Left colon (tissue), 2 donors: ENCODE measurements at regions not wholly inside any gene's neighbourhood (a gene's known extent, or its start where the extent isn't known, plus 50 kb on each side); places are given as distances from the start of the nearest gene placed in this dataset.

Source experiments
- ATAC-seq: fragments of 200-7000 bp; cut with Tn5 transposase; one replicate; pipeline ENCODE4 v1.9.1; 2020; ENCODE audit warnings: mild to moderate bottlenecking, moderate library complexity
- DNase-seq, 2 donors: peaks; one replicate each; pipeline ENCODE4 v3.0.0-alpha.2; 2020
- intact Hi-C, 2 donors: fragments of 100-400 bp; cut with DNase I in 1 of 2; cut with micrococcal nuclease in 1 of 2; formaldehyde crosslinking; loops; one replicate each; pipeline versions ENCODE4 v1.11.2 to v1.14.0; 2022; cut with DNase I, micrococcal nuclease
- donor health status: DM: no; HTN: no; CAD: no.
- donor health status: DM: yes; HTN: yes; CAD: no.

- intact Hi-C loops = no loop called here
- DNase-seq (no peak), ATAC-seq (no peak)
Measured at GRCh38 chr6:25057111-25057905, 121.5 kb upstream of the RIPOR2 start.

DNA sequence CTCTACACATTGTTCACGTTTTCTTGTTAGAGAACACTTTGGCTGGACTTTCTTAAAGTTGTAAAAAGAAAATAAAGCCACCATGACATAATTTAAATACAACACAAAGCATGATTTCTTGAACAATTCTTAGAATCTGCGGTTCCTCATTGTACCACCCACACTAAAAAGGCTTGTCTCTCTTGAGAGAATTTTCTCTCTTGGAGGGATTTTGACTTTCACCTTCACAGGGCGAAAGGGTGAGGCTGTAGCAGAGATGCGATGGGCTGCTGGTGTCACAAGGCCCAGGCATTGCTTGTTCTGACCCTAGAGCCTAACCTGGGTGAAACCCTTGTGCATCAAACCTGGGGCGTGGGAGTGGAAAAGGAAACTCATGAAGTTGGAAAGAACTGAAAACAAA is 122.7 kb upstream of the RIPOR2 start:
- DNase-seq = no peak
- intact Hi-C loops = no loop called here
- no peak for ATAC-seq

DNA sequence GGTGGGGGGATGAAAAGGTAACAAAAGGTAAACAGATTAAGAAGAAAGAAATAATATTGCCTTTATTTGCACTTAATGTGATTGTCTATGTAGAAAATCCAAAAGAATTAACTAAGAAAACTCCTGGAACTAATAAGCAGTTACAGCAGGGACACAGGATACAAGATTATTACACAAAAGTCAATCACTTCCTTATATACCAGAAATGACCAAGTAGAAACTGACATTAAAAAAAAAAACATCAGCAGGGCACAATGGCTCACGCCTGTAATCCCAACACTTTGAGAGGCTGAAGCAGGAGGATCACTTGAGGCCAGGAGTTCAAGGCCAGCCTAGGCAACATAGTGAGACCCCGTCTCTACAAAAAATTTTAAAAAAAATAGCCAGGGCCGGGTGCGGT is 123.2 kb upstream of the RIPOR2 start:
- no peak for ATAC-seq
- intact Hi-C loops = no loop called here
- DNase-seq = no peak

DNA sequence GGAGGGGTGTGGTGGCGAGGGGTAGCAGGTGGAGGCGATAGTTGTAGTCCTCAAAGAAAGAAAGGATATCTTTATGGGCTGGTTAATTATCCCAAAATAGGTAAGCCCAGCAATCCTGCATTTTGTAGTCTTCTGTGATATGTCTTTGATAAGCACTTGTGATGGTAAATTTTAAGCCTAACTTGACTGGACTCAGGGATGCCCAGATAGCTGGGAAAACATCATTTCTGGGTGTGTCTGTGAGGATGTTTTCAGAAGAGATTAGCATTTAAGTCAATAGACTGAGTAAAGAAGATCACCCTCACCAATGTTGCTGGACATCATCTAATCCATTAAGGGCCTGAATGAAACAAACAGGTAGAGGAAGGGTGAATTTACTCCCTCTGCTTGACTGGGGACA is 124.8 kb upstream of the RIPOR2 start:
- intact Hi-C loops = no loop called here
- ATAC-seq (no peak), DNase-seq (no peak)

GRCh38 chr6:25061289-25061936 is 125.7 kb upstream of the RIPOR2 start:
- DNase-seq = no peak
- intact Hi-C loops = no loop called here

DNA sequence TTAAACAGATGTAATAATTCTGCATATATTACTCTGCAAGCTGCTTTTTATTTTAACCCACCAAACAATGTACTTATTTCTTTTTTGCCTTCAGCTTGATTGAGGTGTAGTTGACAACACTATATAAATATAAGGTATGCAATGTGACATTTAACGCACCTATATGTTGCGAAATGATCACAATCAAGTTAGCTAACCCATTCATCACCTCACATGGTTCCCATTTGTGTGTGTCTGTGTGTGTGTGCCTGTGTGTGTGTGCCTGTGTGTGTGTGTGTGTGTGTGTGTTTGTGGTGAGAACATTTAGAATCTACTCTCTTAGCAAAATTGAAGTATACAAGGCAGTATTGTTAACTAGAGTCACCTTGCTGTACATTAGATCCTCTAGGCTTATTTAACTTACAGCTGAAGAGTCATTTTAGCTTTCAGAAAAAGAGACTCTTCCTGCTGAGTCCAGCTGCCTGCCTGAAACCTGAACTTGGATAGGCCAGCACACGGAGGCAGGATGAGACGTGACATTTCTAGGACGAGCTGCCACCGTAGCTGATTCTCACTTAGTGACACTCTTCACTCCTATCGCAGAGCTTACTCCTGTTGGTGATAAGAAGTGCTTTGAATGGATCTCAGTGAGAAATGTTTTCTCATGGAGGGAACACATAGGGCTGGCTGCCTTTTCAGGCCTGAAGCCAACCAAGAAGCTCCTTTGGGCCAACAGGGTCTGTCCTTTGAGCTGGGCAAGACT is 126.5 kb upstream of the RIPOR2 start:
- no peak for DNase-seq
- ATAC-seq = no peak
- intact Hi-C loops = no loop called here

More at GRCh38 chr6:25061289-25061936, 125.7 kb upstream of the RIPOR2 start:
- no peak for ATAC-seq

DNA sequence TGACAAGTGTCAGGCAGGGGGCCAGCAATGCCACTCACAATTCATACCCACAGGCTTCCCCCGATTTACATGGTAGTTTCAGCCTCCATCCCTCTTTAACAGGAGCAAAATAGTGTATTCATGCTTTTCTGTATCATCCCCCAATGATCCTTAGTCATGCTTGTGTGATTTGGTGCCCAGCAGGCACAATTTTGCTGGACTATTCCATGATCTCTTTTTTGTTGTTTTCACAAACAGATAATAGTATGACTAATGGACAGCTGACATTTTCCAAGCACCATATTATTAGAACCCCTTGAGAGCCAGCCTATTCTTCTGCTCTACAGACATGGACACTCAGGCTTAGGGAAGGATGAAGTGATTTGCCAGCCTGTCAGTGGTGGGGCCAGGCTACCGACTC is 128.2 kb upstream of the RIPOR2 start:
- intact Hi-C loops = no loop called here
- DNase-seq = no peak
- no peak for ATAC-seq

- ATAC-seq (no peak), DNase-seq (no peak)
- intact Hi-C loops = no loop called here
Measured at GRCh38 chr6:25065666-25066065, 129.9 kb upstream of the RIPOR2 start.

DNA sequence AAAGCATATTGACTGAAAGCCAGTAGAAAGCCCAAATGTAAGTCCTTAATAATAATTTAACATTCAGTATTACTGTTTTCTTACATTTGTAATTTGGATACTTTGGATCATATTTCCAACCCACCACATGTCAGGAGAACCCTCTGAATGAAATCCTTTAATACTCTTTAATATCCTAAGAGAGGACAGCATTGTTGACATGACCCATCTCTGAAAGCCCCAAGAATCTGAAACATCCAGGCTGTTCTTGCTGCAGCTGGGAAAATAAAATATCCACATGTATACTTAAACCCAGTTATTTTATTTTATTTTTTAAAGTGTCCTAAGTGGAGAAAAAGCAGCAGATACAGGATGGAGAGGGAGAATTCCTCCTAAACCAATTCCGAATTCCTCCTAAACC is 130.8 kb upstream of the RIPOR2 start:
- intact Hi-C loops = no loop called here
- ATAC-seq = no peak
- DNase-seq = no peak

- intact Hi-C loops = no loop called here
- no peak for DNase-seq
- no peak for ATAC-seq
Measured at GRCh38 chr6:25068866-25069265, 133.1 kb upstream of the RIPOR2 start.

GRCh38 chr6:25070547-25071366 is 135.0 kb upstream of the RIPOR2 start:
- DNase-seq = peak; percentile 63 to 80
- ATAC-seq = peak; percentile 87
- intact Hi-C loops = loop anchor here (2.0 to 10.0 kb wide), 3 partner anchors 214 to 486 kb away; no protein-coding TSS in a partner anchor

GRCh38 chr6:25078141-25078540 is 142.4 kb upstream of the RIPOR2 start:
- ATAC-seq (no peak), DNase-seq (no peak)
- intact Hi-C loops = loop anchor here (10.0 kb wide), 2 partner anchors 223 to 493 kb away; no protein-coding TSS in a partner anchor

DNA sequence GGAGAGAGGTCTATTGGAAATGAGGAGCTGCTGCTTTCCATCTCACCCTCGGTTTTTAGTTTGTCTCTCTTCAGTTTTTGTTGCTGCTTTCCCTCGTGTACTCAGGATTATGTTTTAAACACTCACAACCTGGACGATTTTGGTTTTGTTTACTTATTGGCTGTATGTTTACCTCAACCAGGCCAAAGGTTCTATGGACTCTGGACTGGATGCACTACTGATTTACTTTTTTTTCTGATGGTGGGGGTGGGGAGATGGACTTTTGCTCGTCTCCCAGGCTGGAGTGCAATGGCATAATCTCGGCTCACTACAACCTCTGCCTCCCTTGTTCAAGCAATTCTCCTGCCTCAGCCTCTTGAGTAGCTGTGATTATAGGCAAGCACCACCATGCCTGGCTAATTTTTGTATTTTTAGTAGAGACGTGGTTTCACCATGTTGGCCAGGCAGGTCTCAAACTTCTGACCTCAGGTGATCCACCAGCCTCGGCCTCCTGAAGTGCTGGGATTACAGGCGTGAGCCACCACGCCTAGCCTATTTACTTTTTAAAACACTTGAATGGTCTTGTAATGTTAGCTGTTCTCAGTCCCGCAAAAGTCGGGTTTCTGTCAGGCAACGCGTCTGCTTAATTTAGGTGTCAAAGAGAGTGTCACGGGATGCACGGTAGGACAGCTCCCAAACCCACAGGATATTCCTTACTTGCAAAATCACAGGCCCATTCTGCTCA is 148.2 kb upstream of the RIPOR2 start:
- intact Hi-C loops = no loop called here
- DNase-seq = no peak
- ATAC-seq = peak; percentile 80

DNA sequence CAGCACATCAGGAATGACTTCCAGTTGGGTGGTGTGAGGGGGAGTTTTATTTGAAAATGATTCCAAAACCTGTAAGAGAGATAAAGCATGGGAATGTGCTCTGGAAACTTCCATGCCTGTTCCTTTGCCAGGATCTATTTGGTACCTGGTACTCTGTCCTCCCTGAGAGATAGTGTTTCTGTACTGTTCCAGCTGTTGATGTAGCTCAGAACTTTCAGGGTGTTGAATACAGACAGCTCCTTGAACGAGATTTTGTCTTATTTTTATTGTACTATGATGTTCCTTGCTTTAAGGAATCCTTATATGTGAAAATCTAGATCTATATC is 148.7 kb upstream of the RIPOR2 start:
- intact Hi-C loops = no loop called here
- DNase-seq = no peak
- ATAC-seq = no peak

DNA sequence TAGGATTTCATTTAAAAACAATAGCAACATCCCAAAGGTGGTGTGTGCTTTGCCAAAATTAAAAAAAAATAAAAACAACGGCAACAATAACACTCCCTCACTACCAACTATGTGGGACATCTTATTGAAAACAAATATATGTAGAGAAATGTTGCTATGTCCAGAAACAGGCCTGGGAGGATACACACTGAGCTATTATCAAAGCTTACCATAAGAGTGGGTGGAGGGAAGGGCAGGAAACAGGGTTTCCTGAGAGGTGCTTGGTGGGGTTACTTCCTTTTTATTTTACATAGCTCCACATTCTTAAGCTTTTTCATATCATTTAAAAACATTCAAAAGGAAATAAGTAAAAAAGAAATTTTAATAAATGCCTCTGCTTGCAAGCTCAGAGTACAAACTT is 150.0 kb upstream of the RIPOR2 start:
- no peak for DNase-seq
- intact Hi-C loops = no loop called here
- ATAC-seq = no peak

- DNase-seq (no peak), ATAC-seq (no peak)
- intact Hi-C loops = no loop called here
Measured at GRCh38 chr6:25086500-25087091, 150.8 kb upstream of the RIPOR2 start.

DNA sequence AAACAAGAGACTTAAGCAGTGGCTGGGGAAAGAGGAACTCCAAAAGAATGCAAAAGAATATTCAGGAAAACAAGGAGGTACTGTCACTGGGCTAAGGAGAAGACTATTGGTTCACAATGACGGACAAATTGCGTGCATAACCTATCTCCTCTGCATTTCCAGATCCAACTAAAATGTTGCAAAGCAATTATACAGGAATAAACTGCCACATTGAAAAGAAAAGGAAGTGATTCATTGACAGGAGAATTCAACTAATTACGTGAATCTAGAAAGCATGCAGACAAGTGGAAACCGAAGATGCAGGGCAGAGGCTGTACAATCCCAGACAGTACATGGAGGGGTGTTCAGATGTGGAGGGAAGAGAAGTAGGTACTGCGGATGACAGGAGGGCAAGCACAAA is 152.8 kb upstream of the RIPOR2 start:
- DNase-seq = no peak
- intact Hi-C loops = no loop called here

GRCh38 chr6:25089442-25089841 is 153.7 kb upstream of the RIPOR2 start:
- intact Hi-C loops = no loop called here
- ATAC-seq (no peak), DNase-seq (no peak)

More for the DNA sequence above, 152.8 kb upstream of the RIPOR2 start:
- no peak for ATAC-seq
